GM12878 (cell line): ENCODE measurements at regions not wholly inside any gene's neighbourhood (a gene's known extent, or its start where the extent isn't known, plus 50 kb on each side); places are given as distances from the start of the nearest gene placed in this dataset.

Source experiments
- ATAC-seq: fragments of 200-7000 bp; cut with Tn5 transposase; 3 replicates; pipeline ENCODE4 v1.9.1; 2020; ENCODE audit warnings: mild to moderate bottlenecking, moderate library complexity
- BruUV-seq: library from RNA; stranded (reverse); fragments of 400-500 nt; replicated peaks from 2 replicates; lab custom pipeline; 2021; lab: Mats Ljungman, UMichigan
- CTCF ChIA-PET: fragments of 300-600 bp; sonication (Branson Sonifier 250); formaldehyde crosslinking; extraction: SDS; loops from one replicate; lab custom pipeline; 2021; ENCODE audit warnings: inconsistent platforms; lab: Yijun Ruan, JAX
- POLR2A ChIA-PET: fragments of 350-600 bp; formaldehyde crosslinking; extraction: SDS; loops from one replicate; lab custom pipeline; 2021; ENCODE audit warnings: inconsistent platforms; lab: Charles Lee
- RAD21 ChIA-PET: fragments of 300-600 bp; sonication (Branson Sonifier 250); formaldehyde crosslinking; loops from one replicate; lab custom pipeline; 2023; ENCODE audit warnings: antibody characterized with exemption; ENCODE audit not compliant: unreplicated experiment; lab: Charles Lee
- SMC1A ChIA-PET: fragments of 300-600 bp; sonication (Branson Sonifier 250); formaldehyde crosslinking; loops from one replicate; lab custom pipeline; 2023; ENCODE audit not compliant: unreplicated experiment, uncharacterized antibody; lab: Charles Lee
- DNase-seq: peaks from one replicate; pipeline ENCODE4 v3.0.0-alpha.2; 2011; ENCODE audit warnings: low read depth, low spot score
- FAIRE-seq: peaks from 3 replicates; lab custom pipeline; 2011; peaks lifted over from hg19 to GRCh38; lab: Jason Lieb, UNC
- H2AFZ ChIP-seq: 2 replicates; pipeline ENCODE4 v1.6.0; 2011; ENCODE audit warnings: low read depth, low read length, control low read depth; ENCODE audit not compliant: control insufficient read depth
- H3K27ac ChIP-seq: 2 replicates; pipeline ENCODE4 v1.5.1; 2011; ENCODE audit warnings: control low read depth; ENCODE audit not compliant: control insufficient read depth, insufficient read depth
- H3K27me3 ChIP-seq, 2 experiments: replicated peaks in 1 of 2; 2 replicates each; pipeline versions ENCODE4 v1.6.0 to v1.6.1; 2011; ENCODE audit warnings: low read length in 1 of 2; ENCODE audit not compliant: control insufficient read depth in 2 of 2, insufficient read depth in 2 of 2
- H3K36me3 ChIP-seq, 2 experiments: 2 replicates each; pipeline ENCODE4 v1.5.1; 2011; ENCODE audit warnings: low read length in 1 of 2; ENCODE audit not compliant: control insufficient read depth in 2 of 2, insufficient read depth in 2 of 2
- H3K4me1 ChIP-seq: 2 replicates; pipeline ENCODE4 v1.6.1; 2011; ENCODE audit warnings: mild to moderate bottlenecking, low read length, moderate library complexity, mixed read lengths; ENCODE audit not compliant: control insufficient read depth, insufficient read depth
- H3K4me2 ChIP-seq: 2 replicates; pipeline ENCODE4 v1.6.0; 2011; ENCODE audit warnings: control low read depth; ENCODE audit not compliant: control insufficient read depth, insufficient read depth
- H3K4me3 ChIP-seq: fragments of 200-600 bp; sonication (generic); 2 replicates; pipeline ENCODE4 v1.5.1; 2016
- H3K79me2 ChIP-seq: 2 replicates; pipeline ENCODE4 v1.6.0; 2011; ENCODE audit warnings: low read length; ENCODE audit not compliant: control insufficient read depth, insufficient read depth
- H3K9ac ChIP-seq: 2 replicates; pipeline ENCODE4 v1.8.0; 2011; ENCODE audit warnings: low read length, control low read depth, mixed read lengths; ENCODE audit not compliant: control insufficient read depth, insufficient read depth
- H3K9me3 ChIP-seq: replicated peaks from 3 replicates; pipeline ENCODE4 v1.5.1; 2011; ENCODE audit warnings: mild to moderate bottlenecking, low read length; ENCODE audit not compliant: control insufficient read depth, insufficient read depth
- H4K20me1 ChIP-seq: 2 replicates; pipeline ENCODE4 v1.6.0; 2011; ENCODE audit not compliant: control insufficient read depth, insufficient read depth
- ATF3 ChIP-seq: IDR thresholded peaks from 2 replicates; pipeline ENCODE4 v1.6.1; 2011; ENCODE audit warnings: low read depth, mild to moderate bottlenecking, low read length, moderate library complexity, borderline replicate concordance; ENCODE audit errors: extremely low read depth
- CTCF ChIP-seq, 3 experiments: IDR thresholded peaks in 2 of 3; conservative IDR thresholded peaks in 1 of 3; 2 replicates each; pipeline ENCODE4 v1.5.1; 2011; ENCODE audit warnings: low read depth in 3 of 3, low read length in 3 of 3, mild to moderate bottlenecking in 3 of 3, control low read depth in 2 of 3, moderate library complexity in 2 of 3, inconsistent platforms in 1 of 3, mixed read lengths in 1 of 3; ENCODE audit not compliant: control insufficient read depth in 2 of 3, insufficient read depth in 1 of 3; ENCODE audit errors: extremely low read depth in 1 of 3
- NKRF ChIP-seq: fragments of 450-650 bp; conservative IDR thresholded peaks from 2 replicates; pipeline ENCODE4 v1.6.1; 2017; ENCODE audit warnings: mild to moderate bottlenecking, moderate library complexity
- SMAD1 ChIP-seq: fragments of 450-650 bp; IDR thresholded peaks from 2 replicates; pipeline ENCODE4 v1.6.1; 2018; ENCODE audit warnings: mild to moderate bottlenecking, low read depth; ENCODE audit not compliant: partially characterized antibody
- YY1 ChIP-seq: IDR thresholded peaks from 2 replicates; pipeline ENCODE4 v1.6.1; 2011; ENCODE audit warnings: low read depth, mild to moderate bottlenecking, low read length
- WGBS: methylation state at CpG from one replicate; pipeline ENCODE4 v1.1.6; 2016; ENCODE audit warnings: low lambda C conversion rate; ENCODE audit not compliant: insufficient replicate concordance, insufficient coverage; ENCODE audit errors: missing lambda C conversion rate; 5-methylcytosine and 5-hydroxymethylcytosine counted together
- in situ Hi-C: fragments of 300-500 bp; cut with MboI; formaldehyde crosslinking; loops from 9 replicates; pipeline ENCODE4 v1.14.3; 2018; ENCODE audit warnings: mixed read lengths
- intact Hi-C: fragments of 100-400 bp; cut with micrococcal nuclease; formaldehyde crosslinking; loops from one replicate; pipeline ENCODE4 v1.14.2; 2022; ENCODE audit not compliant: unreplicated experiment

GRCh38 chr2:226333388-226333787 lies 466.2 kb downstream of the IRS1 start:
- SMC1A ChIA-PET, result interaction anchor here (1.0 to 2.2 kb wide), 4 partner anchors 24 to 117 kb away, joined by 3 to 7 read pairs (median 4); no protein-coding TSS in a partner anchor
- H3K9me3 ChIP-seq, result no peaks in the 10 kb centered on the region
- H4K20me1 ChIP-seq, result no peaks in the 10 kb centered on the region
- RAD21 ChIA-PET, result no interaction called here
- no peak for DNase-seq
- BruUV-seq, result no TSS peak
- CTCF ChIA-PET, result no interaction called here
- POLR2A ChIA-PET, result no interaction called here
- FAIRE-seq, result no peak
- no peak; the same call in 2 of the 3 replicates for ATAC-seq
- H3K9ac ChIP-seq, result no peak overlapping the region
- H3K36me3 ChIP-seq, result no peaks in the 10 kb centered on the region
- no peaks in the 10 kb centered on the region for H3K27me3 ChIP-seq
- intact Hi-C loops (no loop called here), in situ Hi-C loops (no loop called here)
- 53% methylated on average over 4 of the region's 4 CpGs for WGBS
- no peak overlapping the region for H3K4me3 ChIP-seq
- no peaks in the 10 kb centered on the region for H3K4me1 ChIP-seq
- no peak overlapping the region for H3K4me2 ChIP-seq
- H3K27ac ChIP-seq, result no peak overlapping the region
- H2AFZ ChIP-seq, result no peak overlapping the region
- H3K79me2 ChIP-seq, result no peaks in the 10 kb centered on the region
- TF ChIP-seq ATF3 (no peak), NKRF (no peak), YY1 (no peak), CTCF (IDR thresholded peaks at IDR 0.05 in 2 of 3, conservative IDR thresholded peaks at IDR 0.05 in 1 of 3; ENCODE audit: control insufficient read depth in 2 of 3, extremely low read depth in 1 of 3, insufficient read depth in 1 of 3, low read depth in 3 of 3, low read length in 3 of 3) (no peak), SMAD1 (no peak)
